Gastroesophageal sphincter (tissue), 3 donors: ENCODE measurements at regions not wholly inside any gene's neighbourhood (a gene's known extent, or its start where the extent isn't known, plus 50 kb on each side); places are given as distances from the start of the nearest gene placed in this dataset.

Experiments used
- POLR2A ChIP-seq, 2 donors: fragments of 450-650 bp; IDR thresholded peaks; one replicate each; pipeline ENCODE4 v1.6.1; 2017; ENCODE audit warnings: antibody characterized with exemption in 2 of 2, mild to moderate bottlenecking in 2 of 2, moderate library complexity in 1 of 2
- POLR2AphosphoS5 ChIP-seq: sonication (generic); formaldehyde crosslinking; IDR thresholded peaks from one replicate; pipeline ENCODE4 v1.6.1; 2017; ENCODE audit warnings: antibody characterized with exemption
- TF ChIP-seq, protein P1 (sequence below), 4 experiments: fragments of 200-600 bp in 2 of 4; fragments of 450-650 bp in 2 of 4; sonication (generic) in 1 of 4; IDR thresholded peaks; one replicate each; pipeline ENCODE4 v1.5.1; 2017 to 2019; ENCODE audit warnings: antibody characterized with exemption in 4 of 4, mild to moderate bottlenecking in 2 of 4, moderate library complexity in 2 of 4

- TF ChIP-seq, protein P1, sequence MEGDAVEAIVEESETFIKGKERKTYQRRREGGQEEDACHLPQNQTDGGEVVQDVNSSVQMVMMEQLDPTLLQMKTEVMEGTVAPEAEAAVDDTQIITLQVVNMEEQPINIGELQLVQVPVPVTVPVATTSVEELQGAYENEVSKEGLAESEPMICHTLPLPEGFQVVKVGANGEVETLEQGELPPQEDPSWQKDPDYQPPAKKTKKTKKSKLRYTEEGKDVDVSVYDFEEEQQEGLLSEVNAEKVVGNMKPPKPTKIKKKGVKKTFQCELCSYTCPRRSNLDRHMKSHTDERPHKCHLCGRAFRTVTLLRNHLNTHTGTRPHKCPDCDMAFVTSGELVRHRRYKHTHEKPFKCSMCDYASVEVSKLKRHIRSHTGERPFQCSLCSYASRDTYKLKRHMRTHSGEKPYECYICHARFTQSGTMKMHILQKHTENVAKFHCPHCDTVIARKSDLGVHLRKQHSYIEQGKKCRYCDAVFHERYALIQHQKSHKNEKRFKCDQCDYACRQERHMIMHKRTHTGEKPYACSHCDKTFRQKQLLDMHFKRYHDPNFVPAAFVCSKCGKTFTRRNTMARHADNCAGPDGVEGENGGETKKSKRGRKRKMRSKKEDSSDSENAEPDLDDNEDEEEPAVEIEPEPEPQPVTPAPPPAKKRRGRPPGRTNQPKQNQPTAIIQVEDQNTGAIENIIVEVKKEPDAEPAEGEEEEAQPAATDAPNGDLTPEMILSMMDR (IDR thresholded peaks at IDR 0.05): no peak
- TF ChIP-seq POLR2AphosphoS5: no peak
- no peak for TF ChIP-seq POLR2A (IDR thresholded peaks at IDR 0.05)
These were observed 376.4 kb upstream of the DDHD1 start for GRCh38 chr14:53529519-53529918.
